ENCODE measurements at regions not wholly inside any gene's neighbourhood (a gene's known extent, or its start where the extent isn't known, plus 50 kb on each side); places are given as distances from the start of the nearest gene placed in this dataset.

DNA sequence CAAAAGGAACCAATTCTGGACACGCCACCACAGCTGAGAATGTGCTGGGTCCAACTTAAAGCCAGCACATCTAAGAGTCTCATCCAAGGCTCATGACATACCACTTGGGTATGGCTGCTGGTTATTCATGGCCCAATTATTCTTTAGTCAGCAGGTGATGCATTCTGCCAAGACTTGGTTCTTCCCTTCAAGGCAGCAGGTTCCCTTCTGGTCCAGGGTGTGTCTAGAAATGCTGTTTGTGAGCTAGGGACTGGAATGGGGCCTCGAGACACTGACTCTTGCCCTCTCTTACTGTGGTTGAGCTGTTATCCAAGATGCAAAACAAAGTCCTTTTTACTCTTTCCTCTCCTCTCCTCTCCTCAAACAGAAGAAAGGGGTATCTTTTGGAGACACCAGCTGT lies 522.6 kb downstream of the HINT1 start:
- no peak overlapping the region for H3K4me3 Mint-ChIP-seq
- no peak overlapping the region for H3K27ac Mint-ChIP-seq
- no peaks in the 10 kb centered on the region for H3K4me1 Mint-ChIP-seq
- TF ChIP-seq, protein P1, sequence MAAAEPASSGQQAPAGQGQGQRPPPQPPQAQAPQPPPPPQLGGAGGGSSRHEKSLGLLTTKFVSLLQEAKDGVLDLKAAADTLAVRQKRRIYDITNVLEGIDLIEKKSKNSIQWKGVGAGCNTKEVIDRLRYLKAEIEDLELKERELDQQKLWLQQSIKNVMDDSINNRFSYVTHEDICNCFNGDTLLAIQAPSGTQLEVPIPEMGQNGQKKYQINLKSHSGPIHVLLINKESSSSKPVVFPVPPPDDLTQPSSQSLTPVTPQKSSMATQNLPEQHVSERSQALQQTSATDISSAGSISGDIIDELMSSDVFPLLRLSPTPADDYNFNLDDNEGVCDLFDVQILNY (CRISPR knock-in tag; IDR thresholded peaks at IDR 0.05), result no peak
- no peak for TF ChIP-seq ZNF317 (CRISPR knock-in tag; IDR thresholded peaks at IDR 0.05; ENCODE audit: borderline replicate concordance, low read depth)
- TF ChIP-seq ZBTB21 (CRISPR knock-in tag; IDR thresholded peaks at IDR 0.05; ENCODE audit: borderline replicate concordance), result no peak
- CTCF ChIA-PET, result no interaction called here
- DNase-seq (ENCODE audit: low spot score) (no peak), ATAC-seq (no peak)
- peaks cover 25% of the 10 kb centered on the region for H3K36me3 Mint-ChIP-seq
- POLR2A ChIA-PET, result no interaction called here
- H3K9me3 Mint-ChIP-seq, result peaks cover 54% of the 10 kb centered on the region
- H3K27me3 Mint-ChIP-seq (ENCODE audit: low read depth), result peaks cover 3% of the 10 kb centered on the region

DNA sequence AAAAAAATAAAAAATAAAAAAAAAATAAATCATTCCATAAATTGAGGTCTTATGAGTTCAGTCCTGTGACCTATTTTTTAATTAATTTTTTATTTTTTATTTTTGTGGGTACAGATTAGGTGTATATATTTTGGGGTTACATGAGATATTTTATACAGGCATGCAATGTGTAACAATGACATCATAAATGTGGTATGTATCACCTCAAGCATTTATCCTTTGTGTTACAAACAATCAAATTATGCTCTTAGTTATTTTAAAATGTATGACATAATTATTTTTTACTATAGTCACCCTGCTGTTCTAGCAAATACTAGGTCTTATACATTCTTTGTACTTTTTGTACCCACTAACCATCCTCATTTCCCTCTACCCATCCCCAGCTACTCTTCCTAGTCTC lies 537.9 kb downstream of the HINT1 start:
- ChIA-PET POLR2A (no interaction called here), CTCF (no interaction called here)
- Mint-ChIP-seq H3K9me3 (peaks cover 34% of the 10 kb centered on the region), H3K27me3 (ENCODE audit: low read depth) (no peaks in the 10 kb centered on the region; the same call in 1 of the 2 replicates), H3K27ac (no peak overlapping the region), H3K36me3 (peaks cover 9% of the 10 kb centered on the region), H3K4me1 (no peaks in the 10 kb centered on the region), H3K4me3 (no peak overlapping the region)
- TF ChIP-seq, protein P2, sequence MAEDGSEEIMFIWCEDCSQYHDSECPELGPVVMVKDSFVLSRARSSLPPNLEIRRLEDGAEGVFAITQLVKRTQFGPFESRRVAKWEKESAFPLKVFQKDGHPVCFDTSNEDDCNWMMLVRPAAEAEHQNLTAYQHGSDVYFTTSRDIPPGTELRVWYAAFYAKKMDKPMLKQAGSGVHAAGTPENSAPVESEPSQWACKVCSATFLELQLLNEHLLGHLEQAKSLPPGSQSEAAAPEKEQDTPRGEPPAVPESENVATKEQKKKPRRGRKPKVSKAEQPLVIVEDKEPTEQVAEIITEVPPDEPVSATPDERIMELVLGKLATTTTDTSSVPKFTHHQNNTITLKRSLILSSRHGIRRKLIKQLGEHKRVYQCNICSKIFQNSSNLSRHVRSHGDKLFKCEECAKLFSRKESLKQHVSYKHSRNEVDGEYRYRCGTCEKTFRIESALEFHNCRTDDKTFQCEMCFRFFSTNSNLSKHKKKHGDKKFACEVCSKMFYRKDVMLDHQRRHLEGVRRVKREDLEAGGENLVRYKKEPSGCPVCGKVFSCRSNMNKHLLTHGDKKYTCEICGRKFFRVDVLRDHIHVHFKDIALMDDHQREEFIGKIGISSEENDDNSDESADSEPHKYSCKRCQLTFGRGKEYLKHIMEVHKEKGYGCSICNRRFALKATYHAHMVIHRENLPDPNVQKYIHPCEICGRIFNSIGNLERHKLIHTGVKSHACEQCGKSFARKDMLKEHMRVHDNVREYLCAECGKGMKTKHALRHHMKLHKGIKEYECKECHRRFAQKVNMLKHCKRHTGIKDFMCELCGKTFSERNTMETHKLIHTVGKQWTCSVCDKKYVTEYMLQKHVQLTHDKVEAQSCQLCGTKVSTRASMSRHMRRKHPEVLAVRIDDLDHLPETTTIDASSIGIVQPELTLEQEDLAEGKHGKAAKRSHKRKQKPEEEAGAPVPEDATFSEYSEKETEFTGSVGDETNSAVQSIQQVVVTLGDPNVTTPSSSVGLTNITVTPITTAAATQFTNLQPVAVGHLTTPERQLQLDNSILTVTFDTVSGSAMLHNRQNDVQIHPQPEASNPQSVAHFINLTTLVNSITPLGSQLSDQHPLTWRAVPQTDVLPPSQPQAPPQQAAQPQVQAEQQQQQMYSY (CRISPR knock-in tag; IDR thresholded peaks at IDR 0.05), result no peak
- TF ChIP-seq GTF2I (CRISPR knock-in tag; conservative IDR thresholded peaks at IDR 0.05) (no peak), JUN (CRISPR knock-in tag; IDR thresholded peaks at IDR 0.05) (no peak), TP53 (CRISPR knock-in tag; IDR thresholded peaks at IDR 0.05) (no peak), ELF4 (CRISPR knock-in tag; IDR thresholded peaks at IDR 0.05; ENCODE audit: low read depth) (no peak), ZNF232 (CRISPR knock-in tag; IDR thresholded peaks at IDR 0.05) (no peak), PRRX2 (CRISPR knock-in tag; IDR thresholded peaks at IDR 0.05) (no peak), ATF1 (CRISPR knock-in tag; IDR thresholded peaks at IDR 0.05) (no peak), GRHL2 (CRISPR knock-in tag; IDR thresholded peaks at IDR 0.05; ENCODE audit: insufficient replicate concordance, severe bottlenecking) (no peak), JAZF1 (CRISPR knock-in tag; IDR thresholded peaks at IDR 0.05) (no peak), NFYB (CRISPR knock-in tag; conservative IDR thresholded peaks at IDR 0.05; ENCODE audit: low read depth) (no peak), FOXK1 (CRISPR knock-in tag; IDR thresholded peaks at IDR 0.05) (no peak)
- TF ChIP-seq, protein P3, sequence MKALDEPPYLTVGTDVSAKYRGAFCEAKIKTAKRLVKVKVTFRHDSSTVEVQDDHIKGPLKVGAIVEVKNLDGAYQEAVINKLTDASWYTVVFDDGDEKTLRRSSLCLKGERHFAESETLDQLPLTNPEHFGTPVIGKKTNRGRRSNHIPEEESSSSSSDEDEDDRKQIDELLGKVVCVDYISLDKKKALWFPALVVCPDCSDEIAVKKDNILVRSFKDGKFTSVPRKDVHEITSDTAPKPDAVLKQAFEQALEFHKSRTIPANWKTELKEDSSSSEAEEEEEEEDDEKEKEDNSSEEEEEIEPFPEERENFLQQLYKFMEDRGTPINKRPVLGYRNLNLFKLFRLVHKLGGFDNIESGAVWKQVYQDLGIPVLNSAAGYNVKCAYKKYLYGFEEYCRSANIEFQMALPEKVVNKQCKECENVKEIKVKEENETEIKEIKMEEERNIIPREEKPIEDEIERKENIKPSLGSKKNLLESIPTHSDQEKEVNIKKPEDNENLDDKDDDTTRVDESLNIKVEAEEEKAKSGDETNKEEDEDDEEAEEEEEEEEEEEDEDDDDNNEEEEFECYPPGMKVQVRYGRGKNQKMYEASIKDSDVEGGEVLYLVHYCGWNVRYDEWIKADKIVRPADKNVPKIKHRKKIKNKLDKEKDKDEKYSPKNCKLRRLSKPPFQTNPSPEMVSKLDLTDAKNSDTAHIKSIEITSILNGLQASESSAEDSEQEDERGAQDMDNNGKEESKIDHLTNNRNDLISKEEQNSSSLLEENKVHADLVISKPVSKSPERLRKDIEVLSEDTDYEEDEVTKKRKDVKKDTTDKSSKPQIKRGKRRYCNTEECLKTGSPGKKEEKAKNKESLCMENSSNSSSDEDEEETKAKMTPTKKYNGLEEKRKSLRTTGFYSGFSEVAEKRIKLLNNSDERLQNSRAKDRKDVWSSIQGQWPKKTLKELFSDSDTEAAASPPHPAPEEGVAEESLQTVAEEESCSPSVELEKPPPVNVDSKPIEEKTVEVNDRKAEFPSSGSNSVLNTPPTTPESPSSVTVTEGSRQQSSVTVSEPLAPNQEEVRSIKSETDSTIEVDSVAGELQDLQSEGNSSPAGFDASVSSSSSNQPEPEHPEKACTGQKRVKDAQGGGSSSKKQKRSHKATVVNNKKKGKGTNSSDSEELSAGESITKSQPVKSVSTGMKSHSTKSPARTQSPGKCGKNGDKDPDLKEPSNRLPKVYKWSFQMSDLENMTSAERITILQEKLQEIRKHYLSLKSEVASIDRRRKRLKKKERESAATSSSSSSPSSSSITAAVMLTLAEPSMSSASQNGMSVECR (CRISPR knock-in tag; IDR thresholded peaks at IDR 0.05; ENCODE audit: borderline replicate concordance), result no peak
- TF ChIP-seq, protein P4, sequence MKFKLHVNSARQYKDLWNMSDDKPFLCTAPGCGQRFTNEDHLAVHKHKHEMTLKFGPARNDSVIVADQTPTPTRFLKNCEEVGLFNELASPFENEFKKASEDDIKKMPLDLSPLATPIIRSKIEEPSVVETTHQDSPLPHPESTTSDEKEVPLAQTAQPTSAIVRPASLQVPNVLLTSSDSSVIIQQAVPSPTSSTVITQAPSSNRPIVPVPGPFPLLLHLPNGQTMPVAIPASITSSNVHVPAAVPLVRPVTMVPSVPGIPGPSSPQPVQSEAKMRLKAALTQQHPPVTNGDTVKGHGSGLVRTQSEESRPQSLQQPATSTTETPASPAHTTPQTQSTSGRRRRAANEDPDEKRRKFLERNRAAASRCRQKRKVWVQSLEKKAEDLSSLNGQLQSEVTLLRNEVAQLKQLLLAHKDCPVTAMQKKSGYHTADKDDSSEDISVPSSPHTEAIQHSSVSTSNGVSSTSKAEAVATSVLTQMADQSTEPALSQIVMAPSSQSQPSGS (CRISPR knock-in tag; IDR thresholded peaks at IDR 0.05; ENCODE audit: borderline replicate concordance, low read depth), result no peak
- TF ChIP-seq, protein P5, sequence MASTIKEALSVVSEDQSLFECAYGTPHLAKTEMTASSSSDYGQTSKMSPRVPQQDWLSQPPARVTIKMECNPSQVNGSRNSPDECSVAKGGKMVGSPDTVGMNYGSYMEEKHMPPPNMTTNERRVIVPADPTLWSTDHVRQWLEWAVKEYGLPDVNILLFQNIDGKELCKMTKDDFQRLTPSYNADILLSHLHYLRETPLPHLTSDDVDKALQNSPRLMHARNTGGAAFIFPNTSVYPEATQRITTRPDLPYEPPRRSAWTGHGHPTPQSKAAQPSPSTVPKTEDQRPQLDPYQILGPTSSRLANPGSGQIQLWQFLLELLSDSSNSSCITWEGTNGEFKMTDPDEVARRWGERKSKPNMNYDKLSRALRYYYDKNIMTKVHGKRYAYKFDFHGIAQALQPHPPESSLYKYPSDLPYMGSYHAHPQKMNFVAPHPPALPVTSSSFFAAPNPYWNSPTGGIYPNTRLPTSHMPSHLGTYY (CRISPR knock-in tag; IDR thresholded peaks at IDR 0.05), result no peak
- TF ChIP-seq, protein P6, sequence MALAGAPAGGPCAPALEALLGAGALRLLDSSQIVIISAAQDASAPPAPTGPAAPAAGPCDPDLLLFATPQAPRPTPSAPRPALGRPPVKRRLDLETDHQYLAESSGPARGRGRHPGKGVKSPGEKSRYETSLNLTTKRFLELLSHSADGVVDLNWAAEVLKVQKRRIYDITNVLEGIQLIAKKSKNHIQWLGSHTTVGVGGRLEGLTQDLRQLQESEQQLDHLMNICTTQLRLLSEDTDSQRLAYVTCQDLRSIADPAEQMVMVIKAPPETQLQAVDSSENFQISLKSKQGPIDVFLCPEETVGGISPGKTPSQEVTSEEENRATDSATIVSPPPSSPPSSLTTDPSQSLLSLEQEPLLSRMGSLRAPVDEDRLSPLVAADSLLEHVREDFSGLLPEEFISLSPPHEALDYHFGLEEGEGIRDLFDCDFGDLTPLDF (CRISPR knock-in tag; IDR thresholded peaks at IDR 0.05), result no peak
- TF ChIP-seq, protein P7, sequence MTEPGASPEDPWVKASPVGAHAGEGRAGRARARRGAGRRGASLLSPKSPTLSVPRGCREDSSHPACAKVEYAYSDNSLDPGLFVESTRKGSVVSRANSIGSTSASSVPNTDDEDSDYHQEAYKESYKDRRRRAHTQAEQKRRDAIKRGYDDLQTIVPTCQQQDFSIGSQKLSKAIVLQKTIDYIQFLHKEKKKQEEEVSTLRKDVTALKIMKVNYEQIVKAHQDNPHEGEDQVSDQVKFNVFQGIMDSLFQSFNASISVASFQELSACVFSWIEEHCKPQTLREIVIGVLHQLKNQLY (CRISPR knock-in tag; IDR thresholded peaks at IDR 0.05), result no peak
- no peak for DNase-seq (ENCODE audit: low spot score)
- no peak for ATAC-seq
